Stomach (tissue), 4 donors: ENCODE measurements at regions not wholly inside any gene's neighbourhood (a gene's known extent, or its start where the extent isn't known, plus 50 kb on each side); places are given as distances from the start of the nearest gene placed in this dataset.

Source experiments
- CTCF ChIP-seq, 7 experiments: fragments of 450-650 bp in 4 of 7; fragments of 200-600 bp in 3 of 7; sonication (generic) in 3 of 7; IDR thresholded peaks; one replicate each; pipeline ENCODE4 v1.5.1; 2016 to 2019; ENCODE audit warnings: antibody characterized with exemption in 7 of 7, control low read depth in 2 of 7, mild to moderate bottlenecking in 1 of 7
- EP300 ChIP-seq: sonication (generic); formaldehyde crosslinking; IDR thresholded peaks from one replicate; pipeline ENCODE4 v1.6.1; 2017; ENCODE audit warnings: antibody characterized with exemption

DNA sequence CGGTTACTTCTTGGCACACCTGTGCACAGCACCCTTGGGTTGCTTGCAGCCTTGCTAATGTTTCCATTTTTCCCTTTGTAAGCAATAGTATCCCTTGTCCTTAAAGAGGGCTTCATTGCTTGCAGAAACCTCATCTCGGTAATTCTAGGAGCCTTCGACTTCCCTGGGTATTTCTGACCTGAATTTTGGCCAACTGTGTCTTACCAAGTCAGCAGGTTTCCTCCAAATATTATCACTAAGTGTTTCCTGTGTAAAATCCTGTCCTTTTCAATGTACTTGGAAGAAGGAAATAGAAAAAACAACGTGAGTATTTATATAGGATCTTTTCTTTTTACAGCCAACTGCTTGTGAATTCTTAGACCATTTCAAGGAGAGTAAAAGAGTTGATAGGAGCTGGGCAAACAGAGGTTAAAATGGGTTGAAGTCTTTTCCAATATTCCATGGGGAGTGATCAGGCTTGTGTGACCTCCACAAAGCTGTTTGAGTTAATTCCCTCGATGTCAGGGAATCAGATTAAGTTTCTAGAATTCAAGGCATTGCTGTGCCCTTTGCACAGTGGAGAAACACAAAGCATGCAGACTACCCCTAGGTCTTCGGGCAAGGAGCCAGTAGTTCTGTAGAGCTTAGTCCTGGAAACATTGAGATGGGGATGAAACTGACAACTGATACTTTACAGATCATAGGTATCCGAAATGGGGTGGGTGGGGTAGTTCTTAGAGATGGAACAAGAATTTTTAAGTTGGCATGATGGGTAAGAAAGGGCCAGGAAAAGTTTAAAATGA is 209.9 kb downstream of the CPE start:
- no peak for TF ChIP-seq EP300
- TF ChIP-seq CTCF (IDR thresholded peaks at IDR 0.05), result no peak
